ENCODE measurements at regions not wholly inside any gene's neighbourhood (a gene's known extent, or its start where the extent isn't known, plus 50 kb on each side); places are given as distances from the start of the nearest gene placed in this dataset.
"Not testable (repeated sequence)": the region's sequence is repeated elsewhere in the genome, so short reads cannot be mapped to it uniquely, and the experiment has no call there.

DNA sequence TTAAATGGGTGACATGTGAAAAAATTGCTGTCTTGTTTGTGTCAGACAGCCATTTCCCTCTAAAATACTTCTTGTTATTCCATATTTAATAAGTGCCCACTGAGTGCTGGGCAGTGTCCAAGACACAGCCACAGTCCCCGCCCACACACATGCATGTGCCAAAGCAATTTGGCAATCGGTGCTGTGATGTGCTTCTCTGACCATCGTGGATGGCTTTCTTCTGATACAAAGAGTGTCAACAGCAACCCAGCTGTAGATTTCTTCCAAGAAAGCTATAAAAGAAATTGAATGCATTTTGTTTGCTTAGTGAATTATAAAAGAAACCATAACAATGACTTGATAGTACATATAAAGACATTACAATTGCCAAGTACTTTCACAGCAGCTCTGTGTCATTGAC, 140.5 kb upstream of the ATXN1 start:
- peak; percentile 5 for DNase-seq

DNA sequence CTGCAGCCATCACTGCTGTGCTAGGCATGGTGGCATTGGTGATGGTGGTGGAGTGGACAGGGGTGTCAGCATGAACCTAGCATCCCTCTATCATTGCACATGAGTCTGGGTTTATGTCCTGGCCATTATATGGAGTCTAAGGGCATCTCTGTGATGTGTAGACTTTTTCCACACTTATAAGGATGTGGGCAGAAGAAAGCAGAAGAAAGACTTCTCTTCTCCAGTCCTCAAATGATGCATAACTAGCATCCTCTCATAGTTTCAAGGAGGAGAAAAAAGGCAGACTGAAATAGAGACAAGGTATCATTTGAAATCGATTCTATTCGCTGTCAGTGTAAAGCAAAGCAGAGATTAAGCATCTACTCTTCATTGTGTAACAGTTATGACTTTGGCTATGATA, 140.0 kb upstream of the ATXN1 start:
- DNase-seq, result no peak

DNA sequence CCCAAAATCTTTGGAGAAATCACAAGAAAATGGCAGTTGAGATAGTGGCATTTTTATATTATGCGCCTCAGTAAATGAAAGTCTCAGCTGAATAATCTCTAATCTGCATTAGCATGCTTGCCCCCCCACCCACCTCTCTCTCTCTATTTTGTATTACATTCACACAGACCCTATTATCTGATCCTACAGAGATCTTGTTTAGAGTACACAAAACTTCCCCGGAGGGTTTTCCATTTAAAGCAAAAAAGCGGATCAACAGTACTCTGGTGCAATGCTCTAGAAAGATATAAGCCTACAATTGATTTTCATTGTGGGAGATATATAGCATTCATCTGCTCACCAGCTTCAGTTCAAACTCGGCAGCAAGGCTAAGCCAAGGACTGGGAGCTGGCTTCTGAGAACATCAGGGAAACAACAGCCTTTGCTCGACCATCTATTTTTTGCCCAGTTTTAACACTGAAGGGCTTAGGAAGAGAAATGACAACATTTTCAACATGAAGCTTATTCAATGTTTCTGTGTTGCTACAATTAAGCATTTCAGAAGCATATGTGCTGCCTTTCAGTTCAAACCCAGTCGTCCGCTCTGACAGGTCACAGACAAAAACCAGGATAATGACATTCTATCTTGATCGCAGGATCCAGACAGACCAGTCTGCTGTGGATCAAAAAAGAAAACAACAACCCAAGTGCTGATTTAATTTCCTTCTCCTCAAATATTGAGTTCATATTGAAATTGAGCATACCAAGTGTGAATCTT, 137.6 kb upstream of the ATXN1 start:
- no peak for DNase-seq

DNA sequence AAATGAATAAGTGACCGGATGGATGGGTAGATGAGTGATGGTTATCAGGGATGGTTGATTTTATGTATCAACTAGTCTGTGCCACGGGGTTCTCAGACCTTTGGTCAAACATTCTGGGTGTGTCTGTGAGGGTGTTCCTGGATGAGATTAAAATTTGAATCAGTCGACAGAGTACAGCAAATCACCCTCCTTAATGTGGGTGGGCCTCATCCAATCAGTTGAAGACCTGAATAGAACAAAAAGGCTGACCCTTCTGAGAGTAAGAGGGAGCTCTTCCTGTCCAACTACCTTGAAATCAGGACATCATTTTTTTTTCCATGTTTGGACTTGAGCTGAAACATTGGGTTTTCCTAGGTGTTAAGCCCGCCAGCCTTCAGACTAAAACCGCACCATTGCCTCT, 136.4 kb upstream of the ATXN1 start:
- DNase-seq, result no peak

DNA sequence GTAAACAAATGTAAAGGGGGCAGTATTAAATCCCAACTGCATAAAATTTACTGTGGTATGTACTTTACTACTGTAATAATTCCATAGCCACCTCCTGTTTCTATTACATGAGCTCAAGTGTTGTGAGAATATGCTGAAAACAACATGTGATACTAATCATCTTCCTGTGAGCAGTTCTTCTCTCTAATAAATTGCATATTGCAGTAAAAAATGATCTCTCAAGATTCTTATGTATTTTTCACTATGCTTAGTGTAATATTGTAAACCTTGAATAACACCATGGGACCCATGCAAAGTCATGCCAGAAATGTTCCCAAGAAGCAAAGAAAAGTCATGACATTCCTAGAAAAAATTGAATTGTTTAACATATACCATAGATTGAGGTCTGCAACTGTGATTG, 133.0 kb upstream of the ATXN1 start:
- DNase-seq, result no peak

DNA sequence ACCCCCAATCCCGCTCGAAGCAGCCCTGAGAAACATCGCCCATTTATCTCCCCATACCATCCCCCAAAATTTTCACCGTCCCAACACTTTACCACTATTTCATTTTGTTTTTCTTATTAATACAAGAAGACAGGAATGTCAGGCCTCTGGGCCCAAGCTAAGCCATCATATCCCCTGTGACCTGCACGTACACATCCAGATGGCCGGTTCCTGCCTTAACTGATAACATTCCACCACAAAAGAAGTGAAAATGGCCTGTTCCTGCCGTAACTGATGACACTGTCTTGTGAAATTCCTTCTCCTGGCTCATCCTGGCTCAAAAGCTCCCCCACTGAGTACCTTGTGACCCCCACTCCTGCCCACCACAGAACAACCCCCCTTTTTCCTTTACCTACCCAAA, 129.8 kb upstream of the ATXN1 start:
- not testable (repeated sequence) for DNase-seq

DNA sequence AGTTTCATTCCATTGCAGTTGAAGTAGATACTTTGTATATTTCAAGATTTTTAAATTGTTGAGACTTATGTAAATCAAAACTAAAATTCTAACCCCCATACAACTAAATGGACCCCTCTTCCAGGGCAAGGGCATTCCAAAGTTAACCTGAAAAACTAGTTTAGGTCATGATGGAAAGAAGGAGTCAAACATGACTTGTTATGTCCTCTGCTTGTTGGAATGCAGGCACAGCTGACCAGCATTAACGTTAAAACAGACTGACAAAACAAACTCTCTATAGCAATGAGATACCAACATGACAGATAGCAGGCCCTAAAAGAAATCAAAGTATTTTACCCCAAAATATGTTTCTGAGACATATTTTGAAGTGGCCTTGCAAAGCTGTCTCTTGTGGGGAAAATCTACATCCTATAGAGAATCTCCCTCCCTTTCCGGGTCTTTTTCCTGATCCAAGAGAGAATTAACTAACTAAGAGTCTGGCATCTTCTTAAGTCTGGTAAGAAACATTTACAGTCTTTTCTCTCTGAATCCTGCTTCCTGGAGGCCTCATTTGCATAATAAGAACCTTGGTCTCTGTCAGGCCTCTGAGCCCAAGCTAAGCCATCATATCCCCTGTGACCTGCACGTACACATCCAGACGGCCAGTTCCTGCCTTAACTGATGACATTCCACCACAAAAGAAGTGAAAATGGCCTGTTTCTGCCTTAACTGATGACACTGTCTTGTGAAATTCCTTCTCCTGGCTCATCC, 124.3 kb upstream of the ATXN1 start:
- DNase-seq, result no peak

DNA sequence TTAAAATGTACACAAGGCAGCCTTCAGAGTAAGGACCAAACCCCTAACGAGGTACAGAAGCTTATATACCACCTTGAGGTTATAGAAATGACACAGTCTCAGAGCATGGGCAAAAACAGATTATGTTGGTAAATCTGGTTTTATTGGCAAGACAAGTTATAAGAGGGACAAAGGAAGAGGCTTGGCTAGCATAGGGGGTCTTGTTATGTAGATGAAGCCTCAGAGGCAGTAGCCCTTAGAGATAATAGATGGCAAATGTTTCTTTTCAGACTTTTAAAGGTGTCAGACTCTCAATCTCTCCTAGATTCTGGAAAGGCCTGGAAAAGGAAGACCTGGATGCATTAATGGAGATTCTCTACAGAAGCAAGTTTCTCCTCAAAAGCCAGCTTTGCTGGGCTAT, 123.3 kb upstream of the ATXN1 start:
- no peak for DNase-seq

DNA sequence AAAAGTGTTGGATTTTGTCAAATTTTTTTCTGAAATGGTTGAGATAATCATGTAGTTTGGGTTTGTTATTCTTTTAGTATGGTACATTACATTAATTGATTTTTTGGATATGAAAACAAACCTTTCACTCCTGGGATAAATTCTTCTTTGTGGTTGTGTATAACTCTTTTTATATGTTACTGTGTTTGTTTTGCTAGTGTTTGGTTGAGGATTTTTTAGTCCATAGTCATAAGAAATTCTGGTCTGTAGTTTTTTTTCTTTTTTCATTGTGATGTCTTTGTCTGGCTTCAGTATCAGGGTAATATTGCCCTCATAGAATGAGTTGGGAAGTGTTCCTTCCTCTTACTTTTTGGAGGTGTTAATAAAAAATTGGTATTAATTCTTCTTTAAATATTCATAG, 122.2 kb upstream of the ATXN1 start:
- no peak for DNase-seq

DNA sequence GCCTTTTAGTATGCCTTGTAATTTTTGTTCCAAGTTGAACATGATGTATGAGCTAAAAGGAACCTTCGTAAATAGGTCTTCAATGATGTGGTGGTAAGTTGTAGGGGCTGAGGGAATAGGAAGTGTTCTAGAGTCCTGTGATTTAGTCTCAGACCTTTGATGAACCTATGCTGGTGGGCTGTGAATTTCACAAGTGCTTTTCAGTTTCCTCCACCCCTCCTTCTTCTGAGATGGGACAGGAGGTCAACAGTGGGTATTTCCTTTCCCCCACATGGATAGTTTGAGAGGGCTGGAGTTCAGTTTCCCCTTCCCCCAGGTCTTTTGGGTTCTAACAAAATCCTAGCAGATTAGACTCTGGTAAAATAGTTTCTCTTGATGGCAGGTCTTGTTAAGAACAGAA, 121.0 kb upstream of the ATXN1 start:
- DNase-seq, result no peak

DNA sequence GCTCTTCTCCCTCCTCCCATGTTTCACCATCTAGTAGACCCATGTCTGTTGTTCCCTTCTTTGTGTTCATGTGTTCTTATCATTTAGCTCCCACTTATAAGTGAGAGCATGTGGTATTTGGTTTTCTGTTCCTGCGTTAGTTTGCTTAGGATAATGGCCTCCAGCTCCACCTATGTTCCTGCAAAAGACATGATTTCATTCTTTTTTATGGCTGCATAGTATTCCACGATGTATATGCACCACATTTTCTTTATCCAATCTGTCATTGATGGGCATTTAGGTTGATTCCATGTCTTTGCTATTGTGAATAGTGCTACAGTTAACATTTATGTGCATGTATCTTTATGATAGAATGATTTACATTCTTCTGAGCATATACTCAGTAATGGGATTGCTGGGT, 115.6 kb upstream of the ATXN1 start:
- DNase-seq, result not testable (repeated sequence)

DNA sequence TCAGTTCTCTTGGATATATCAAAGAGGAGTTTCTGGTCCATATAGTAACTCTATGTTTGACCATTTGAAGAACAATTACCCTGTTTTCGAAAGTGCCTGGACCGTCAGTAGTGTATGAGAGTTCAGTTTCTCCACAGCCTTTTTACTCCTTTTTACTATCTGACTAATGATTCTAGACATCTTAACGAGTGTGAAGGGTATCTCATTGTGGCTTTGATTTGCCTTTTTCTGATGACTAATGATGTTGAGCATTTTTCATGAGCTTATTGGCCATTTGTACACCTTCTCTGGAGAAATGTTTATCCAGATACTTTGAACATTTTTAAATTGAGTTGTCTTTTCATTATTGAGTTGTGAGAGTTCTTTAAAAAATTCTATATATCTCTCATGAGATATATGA, 114.9 kb upstream of the ATXN1 start:
- no peak for DNase-seq

DNA sequence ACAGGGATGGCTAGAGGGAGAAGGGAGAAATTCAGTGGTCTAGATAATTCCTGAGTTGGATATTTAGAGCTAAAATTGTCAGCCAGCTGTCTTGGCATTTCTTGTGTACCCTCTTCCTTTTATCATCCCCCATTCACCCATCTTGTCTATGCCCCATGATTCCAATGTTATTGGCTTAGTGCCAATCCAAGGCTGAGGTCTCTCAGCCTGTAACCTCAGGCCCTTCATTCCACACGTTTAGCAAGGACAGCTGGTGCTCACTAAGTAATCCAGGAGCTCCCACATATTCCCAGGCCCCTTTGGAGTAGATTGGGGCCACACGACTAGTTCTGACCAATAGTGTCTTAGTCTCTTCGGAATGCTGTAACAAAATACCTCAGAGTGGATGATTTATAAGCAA, 112.4 kb upstream of the ATXN1 start:
- DNase-seq, result no peak

DNA sequence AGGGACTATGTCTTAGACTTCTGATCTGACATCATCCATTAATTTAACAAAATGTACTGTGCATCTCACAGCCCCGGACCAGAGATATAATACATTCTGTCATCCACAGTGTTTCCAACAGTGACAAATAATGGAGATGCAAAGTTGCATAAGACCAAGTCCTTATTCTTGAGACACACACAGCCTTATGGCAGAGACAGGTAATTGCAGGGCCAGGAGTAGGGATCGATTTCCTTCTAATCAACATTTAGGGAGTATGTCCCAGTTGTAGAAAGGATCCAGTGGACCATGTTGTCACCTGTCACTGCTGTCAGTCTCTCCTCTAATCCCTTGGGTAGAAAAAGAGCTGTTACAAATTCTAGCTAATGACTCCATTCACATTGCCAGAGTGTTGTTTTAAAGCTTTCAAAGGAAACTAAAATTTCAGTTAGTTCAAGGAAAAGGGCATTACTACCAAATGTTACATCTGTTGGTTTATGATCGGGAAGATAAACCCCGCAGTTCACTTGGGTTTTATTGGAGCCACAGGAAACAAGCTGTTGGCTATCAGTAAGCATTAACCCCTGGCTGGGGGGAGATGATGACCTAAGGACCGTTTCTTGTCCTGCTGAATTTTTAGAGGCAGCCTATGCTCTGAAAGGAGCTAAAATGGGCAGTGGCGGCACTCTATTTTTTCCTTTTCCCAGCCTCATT, 111.4 kb upstream of the ATXN1 start:
- DNase-seq, result no peak

DNA sequence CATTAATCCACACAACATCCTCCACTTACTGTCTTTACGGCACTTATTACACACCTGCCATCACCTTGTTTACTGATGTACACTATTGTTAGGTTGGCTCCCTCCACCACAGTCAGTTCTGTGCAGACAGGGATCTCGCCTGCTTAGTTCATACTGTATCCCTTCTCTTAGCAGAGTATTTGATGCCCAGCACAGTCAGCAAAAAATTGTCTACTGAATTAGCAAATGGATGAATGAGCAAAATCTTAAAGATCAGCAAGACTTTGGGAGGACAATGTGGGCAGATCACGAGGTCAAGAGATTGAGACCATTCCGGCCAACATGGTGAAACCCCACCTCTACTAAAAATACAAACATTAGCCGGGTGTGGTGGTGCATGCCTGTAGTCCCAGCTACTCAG, 109.8 kb upstream of the ATXN1 start:
- DNase-seq, result no peak

DNA sequence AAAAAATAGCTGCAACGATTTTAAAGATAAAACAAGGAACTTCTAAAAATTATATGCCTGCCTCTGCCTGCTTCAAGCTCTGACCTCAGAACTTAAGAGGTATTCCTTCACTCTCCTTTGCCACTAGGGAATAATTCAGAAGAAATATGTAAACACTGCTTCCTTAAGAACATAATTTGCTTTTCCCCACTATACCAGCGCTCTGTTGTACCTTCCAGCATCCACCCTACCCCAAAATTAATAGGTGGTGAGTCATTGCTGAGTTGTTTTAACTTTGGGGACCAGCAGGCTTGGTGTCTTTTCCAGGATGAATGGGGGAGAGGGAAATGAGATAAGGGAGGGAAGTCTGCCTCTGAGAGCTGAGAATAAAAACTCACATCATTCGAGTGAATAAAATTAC, 107.7 kb upstream of the ATXN1 start:
- DNase-seq, result no peak

DNA sequence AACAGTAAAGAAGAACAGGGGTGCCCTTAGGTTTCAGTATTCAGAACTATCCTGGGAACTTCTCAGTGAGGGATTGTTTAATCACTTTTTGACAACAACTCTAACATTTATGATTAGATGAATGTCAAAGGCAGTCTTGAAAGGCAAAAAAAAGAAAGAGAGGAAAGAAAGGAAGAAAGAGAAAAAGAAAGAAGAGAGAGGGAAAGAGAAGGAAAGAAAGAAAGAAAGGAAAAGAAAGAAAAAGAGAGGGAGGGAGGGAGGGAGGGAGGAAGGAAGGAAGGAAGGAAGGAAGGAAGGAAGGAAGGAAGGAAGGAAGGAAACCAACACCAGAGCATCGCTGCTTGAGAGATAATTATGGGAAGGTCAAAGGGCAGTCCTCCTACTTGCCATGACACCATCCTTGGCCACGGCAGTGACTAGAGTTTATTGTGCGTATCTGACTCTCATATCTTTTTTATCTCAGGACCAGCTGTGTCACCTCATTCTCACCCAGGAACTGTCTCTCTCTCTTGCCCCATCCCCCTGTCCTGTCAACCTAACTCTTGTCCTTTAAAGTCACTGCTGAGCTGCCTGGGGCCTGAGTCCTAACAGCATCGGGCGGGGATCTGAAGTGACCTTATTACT, 96.8 kb upstream of the ATXN1 start:
- DNase-seq, result no peak

DNA sequence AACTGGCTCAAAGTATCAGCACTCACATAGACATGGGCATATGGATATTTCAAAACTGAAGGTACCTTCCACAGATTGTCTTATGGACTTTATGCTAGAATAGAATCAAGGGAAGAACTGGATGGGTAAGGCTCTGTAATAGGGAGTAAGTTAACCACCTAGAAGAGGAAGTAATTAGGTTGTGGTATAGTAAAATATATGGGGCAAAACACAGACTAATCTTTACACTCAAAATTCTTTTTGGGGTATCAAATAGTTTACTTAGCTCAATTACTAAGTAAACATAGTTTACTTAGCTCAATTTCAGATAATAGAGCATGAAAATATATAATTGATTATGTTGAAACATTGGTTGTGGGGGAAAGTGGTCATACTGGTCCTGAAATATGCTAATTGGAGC, 94.2 kb upstream of the ATXN1 start:
- DNase-seq, result no peak

DNA sequence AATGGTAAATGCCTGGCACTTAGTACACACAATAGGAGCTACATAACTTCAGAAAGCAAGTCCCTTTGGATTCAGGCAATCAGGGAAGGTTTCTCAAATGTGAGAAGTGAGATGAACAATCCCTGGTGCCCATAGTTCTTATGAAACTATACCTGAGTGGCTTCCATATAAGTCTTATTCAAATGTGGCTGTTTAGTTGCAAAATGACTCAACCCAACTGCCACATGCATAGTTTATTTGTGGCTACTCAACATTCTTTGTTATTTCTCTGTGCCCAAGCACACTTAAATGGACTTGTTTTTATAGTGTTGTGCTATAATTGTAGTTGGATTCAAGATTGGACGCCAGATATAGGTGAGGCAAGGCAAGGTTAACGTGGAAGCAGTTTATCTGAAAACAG, 93.7 kb upstream of the ATXN1 start:
- no peak for DNase-seq

DNA sequence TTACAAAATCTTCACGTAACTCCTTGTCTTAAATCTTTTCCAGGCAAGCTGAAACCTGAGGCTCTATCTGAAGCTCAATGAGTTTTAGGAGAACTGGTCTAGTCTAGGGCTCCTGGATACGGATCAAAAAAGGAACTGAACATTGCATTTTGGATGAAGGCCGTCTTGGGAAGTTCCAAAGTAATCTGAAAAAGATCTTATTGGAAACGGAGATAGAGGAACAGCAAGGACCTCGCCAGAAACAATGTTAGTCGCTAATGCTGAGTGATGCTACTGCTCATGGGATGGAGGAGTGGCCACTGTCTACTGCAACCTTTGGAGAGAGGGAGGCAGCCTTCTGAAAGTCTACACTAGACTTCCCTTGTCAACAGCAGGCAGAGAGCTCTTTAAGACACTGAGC, 91.4 kb upstream of the ATXN1 start:
- DNase-seq, result no peak

DNA sequence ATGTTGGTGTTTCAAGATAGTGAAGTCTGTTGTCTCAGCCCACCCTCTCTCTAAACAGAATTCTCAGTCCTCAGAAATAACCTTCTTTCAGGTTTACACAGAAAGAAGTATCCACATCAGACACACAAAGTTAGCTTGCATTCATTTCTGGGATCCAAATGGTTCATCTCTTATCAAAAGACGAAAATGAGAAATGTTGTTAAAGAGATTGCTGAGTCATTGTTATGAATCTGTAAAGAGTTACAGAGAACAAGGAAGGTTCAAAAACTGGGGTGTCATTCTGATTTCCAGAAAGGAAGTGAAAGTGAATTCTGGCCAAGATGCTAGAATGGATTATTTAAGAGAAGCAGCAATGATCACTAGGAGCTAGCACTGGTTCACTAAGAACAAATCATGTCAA, 90.5 kb upstream of the ATXN1 start:
- no peak for DNase-seq

DNA sequence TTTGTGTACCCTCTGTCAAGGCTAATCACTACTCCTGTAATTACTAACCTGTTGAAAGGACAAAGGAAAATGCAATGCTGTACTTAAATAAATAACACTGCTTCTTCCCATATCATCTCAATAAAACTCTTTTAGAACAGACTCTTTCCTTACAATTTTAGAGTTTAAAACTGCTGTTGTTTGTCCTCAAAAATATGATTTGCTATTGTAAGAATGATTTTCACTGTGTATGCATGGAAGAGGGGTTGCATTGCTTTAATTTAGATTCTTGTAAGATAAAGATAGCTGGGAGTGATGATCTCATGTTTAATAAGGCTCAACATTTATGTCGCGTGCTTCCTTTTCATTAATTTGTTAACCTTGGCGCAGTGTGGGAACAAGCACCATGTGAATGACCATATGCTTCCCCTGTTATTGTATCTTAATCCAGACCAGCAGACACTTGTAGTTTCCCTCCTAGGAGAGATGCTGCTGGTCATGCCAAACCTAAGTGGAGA, 89.8 kb upstream of the ATXN1 start:
- DNase-seq, result no peak

DNA sequence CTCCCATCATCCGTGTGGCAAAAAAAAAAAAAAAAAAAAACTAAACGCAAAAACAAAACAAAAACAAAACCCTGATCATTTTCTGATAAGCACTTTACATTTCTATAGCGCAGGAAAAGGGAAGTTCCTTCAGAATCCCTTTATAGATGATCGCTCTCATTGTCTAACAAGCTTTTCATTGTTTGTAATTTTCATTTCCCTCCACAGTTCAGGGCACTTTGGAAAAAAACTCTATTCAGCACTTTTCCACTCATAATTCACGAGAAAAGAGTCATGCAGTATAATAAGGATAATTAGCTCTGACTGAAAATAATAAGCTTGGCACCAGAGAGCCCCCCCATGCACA, 89.4 kb upstream of the ATXN1 start:
- DNase-seq, result no peak
